RWPE1 (cell line): ENCODE measurements at regions not wholly inside any gene's neighbourhood (a gene's known extent, or its start where the extent isn't known, plus 50 kb on each side); places are given as distances from the start of the nearest gene placed in this dataset.

ENCODE experiments used
- CTCF ChIA-PET: fragments of 350-600 bp; sonication (Branson Sonifier 250); formaldehyde crosslinking; extraction: SDS; loops from one replicate; lab custom pipeline; 2021; lab: Yijun Ruan, JAX
- POLR2A ChIA-PET: fragments of 400-600 bp; formaldehyde crosslinking; extraction: SDS; loops from one replicate; lab custom pipeline; 2020; ENCODE audit warnings: antibody characterized with exemption; ENCODE audit not compliant: low non-redundant PET; lab: Yijun Ruan, JAX
- DNase-seq: peaks from one replicate; pipeline ENCODE4 v3.0.0; 2012; ENCODE audit warnings: low spot score
- H3K27ac ChIP-seq: fragments of 450-650 bp; 2 replicates; pipeline ENCODE4 v1.5.1; 2017
- TF ChIP-seq, protein P1 (sequence below): fragments of 450-650 bp; conservative IDR thresholded peaks from 2 replicates; pipeline ENCODE4 v1.5.1; 2017; ENCODE audit warnings: low read depth, mild to moderate bottlenecking

GRCh38 chr7:155147624-155148023 lies 77.5 kb downstream of the HTR5A start:
- TF ChIP-seq, protein P1, sequence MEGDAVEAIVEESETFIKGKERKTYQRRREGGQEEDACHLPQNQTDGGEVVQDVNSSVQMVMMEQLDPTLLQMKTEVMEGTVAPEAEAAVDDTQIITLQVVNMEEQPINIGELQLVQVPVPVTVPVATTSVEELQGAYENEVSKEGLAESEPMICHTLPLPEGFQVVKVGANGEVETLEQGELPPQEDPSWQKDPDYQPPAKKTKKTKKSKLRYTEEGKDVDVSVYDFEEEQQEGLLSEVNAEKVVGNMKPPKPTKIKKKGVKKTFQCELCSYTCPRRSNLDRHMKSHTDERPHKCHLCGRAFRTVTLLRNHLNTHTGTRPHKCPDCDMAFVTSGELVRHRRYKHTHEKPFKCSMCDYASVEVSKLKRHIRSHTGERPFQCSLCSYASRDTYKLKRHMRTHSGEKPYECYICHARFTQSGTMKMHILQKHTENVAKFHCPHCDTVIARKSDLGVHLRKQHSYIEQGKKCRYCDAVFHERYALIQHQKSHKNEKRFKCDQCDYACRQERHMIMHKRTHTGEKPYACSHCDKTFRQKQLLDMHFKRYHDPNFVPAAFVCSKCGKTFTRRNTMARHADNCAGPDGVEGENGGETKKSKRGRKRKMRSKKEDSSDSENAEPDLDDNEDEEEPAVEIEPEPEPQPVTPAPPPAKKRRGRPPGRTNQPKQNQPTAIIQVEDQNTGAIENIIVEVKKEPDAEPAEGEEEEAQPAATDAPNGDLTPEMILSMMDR, result no peak
- ChIA-PET CTCF (interaction anchor here (0.6 kb wide), 1 partner anchor 126 kb away, joined by 3 read pairs; no protein-coding TSS in a partner anchor), POLR2A (no interaction called here)
- no peak for DNase-seq
- H3K27ac ChIP-seq, result no peak overlapping the region

DNA sequence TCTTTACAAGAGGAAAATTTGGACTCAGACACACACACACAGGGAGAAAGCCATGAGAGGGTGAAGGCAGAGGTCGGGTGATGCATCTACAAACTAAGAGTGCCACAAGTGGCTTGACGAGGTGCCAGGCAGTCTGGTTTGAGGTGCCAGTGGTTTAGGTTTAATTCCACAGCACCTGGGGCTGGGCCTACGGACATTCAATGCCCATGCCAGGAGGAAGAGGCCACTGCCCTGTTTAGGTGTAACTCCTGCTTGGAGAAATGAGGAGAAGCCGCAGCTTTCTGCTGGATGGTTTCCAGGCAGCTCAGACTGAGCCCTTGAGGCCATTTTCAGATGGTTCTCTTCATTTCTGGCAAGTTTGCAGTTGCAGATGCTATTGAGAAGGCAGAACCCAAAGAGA lies 83.6 kb downstream of the HTR5A start:
- H3K27ac ChIP-seq, result no peak overlapping the region
- no peak for DNase-seq
- ChIA-PET POLR2A (no interaction called here), CTCF (no interaction called here)
- TF ChIP-seq, protein P1, result no peak

DNA sequence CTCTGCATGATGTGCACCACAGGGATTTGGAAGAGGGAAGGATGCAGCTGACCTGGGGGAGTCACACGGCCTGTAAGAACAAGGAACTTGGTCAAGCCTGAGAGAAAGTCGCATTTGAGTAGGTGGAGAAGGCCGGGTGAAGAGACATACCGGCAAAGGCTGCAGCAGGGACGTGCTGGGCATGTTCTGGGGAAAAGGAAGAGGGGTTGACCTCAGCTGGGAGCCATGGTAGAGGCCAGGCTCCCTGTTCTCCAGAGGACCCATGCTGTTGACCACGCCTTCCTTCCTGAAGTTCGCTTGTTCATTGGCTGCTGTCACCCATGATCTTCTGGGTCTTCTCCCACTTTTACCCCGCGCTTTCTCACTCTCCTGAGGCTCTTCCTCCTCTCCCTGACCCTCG lies 84.5 kb downstream of the HTR5A start:
- CTCF ChIA-PET, result no interaction called here
- H3K27ac ChIP-seq, result no peak overlapping the region
- no peak for DNase-seq
- TF ChIP-seq, protein P1, result no peak
- POLR2A ChIA-PET, result no interaction called here

DNA sequence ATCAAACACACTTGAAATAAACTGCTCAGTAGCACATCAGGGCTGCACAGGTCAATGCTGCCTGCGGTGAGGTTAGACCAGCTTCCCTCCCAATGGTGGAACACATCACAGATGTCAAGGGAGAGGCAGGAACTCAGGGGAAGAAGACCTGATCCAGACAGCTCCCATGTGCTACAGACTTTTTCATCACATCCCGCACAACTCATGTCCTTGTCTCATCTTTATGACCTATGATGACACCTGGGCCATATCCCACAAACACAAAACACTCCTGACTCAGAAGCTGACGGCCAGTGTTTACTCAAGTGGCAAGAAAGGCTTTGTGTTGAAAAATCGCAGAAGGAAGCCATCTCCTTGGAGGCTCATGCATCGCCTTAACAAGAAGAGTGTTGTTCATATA lies 91.6 kb downstream of the HTR5A start:
- no peak for DNase-seq
- POLR2A ChIA-PET, result no interaction called here
- CTCF ChIA-PET, result no interaction called here

GRCh38 chr7:155162422-155162821 lies 92.3 kb downstream of the HTR5A start:
- POLR2A ChIA-PET, result no interaction called here

More for the DNA sequence above, 91.6 kb downstream of the HTR5A start:
- no peak overlapping the region for H3K27ac ChIP-seq
- TF ChIP-seq, protein P1, result no peak

DNA sequence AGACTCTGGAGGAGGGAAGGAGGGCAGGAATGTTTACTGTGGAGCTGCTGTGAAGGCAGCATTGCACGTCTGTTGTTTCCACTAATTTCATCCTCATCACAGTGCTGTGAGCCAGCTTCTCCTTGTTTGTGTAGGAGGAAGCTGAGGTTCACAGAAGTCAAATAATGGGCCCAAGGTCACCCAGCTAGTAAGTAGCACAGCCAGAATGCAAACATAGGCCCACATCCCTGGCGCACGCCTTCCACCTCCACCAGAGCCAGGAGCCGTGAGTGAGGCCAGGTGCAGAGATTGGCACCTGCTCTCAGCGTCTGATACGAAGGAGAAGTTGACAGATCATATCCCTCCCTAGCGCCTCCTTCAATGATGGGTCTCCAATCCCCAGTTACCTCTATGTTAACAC lies 93.6 kb downstream of the HTR5A start:
- ChIA-PET POLR2A (no interaction called here), CTCF (no interaction called here)
- TF ChIP-seq, protein P1, result no peak
- DNase-seq, result no peak
- no peak overlapping the region for H3K27ac ChIP-seq

More at GRCh38 chr7:155162422-155162821, 92.3 kb downstream of the HTR5A start:
- no peak overlapping the region for H3K27ac ChIP-seq
- CTCF ChIA-PET, result no interaction called here
- TF ChIP-seq, protein P1, result no peak
- DNase-seq, result no peak
